ENCODE measurements at regions not wholly inside any gene's neighbourhood (a gene's known extent, or its start where the extent isn't known, plus 50 kb on each side); places are given as distances from the start of the nearest gene placed in this dataset.

DNA sequence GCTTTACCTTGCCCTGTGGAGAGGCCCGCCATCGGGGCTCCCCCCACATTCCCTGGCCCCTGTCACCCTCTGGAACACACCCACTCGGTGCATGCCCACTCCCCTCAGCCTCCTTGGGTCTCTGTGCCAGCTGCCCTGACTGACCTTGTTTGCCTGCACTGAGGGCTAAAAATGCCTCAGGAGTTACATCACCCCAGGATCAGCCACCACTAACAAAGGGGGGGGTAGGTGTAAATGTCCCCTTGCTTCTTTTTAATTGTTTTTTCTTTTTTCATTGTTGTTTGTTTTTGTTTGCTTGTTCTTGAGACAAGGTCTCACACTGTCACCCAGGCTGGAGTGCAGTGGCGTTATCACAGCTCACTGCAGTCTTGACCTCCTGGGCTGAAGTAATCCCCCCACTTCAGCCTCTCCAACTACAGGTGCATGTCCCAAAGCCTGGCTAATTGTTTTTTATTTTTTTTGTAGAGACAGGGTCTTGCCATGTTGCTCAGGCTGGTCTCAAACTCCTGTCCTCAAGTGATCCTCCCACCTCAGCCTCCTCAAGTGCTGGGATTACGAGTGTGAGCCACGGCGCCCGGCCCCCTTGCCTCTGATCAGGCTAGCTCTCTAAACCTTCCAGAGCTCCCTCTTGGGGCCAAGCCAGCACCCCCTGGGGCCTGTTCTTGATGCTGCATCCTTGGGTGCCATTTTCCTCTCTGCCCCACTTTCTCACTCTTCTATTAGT lies 297.1 kb downstream of the UQCRFS1 start:
- Histone ChIP-seq H3K4me3 (ENCODE audit: low read depth in 1 of 5, low read length in 5 of 5) (no peak overlapping the region), H3K9me3 (ENCODE audit: control insufficient read depth in 5 of 5, low read length in 5 of 5) (no peaks in the 10 kb centered on the region), H3K27ac (ENCODE audit: low read depth, low read length) (no peak overlapping the region), H3K9ac (ENCODE audit: low read length in 5 of 5) (no peak overlapping the region), H3K4me1 (ENCODE audit: control insufficient read depth in 5 of 5, insufficient read depth in 5 of 5, low read length in 5 of 5) (peaks cover 0 to 3% (median 0%) of the 10 kb centered on the region in 5 donors), H3K27me3 (ENCODE audit: control insufficient read depth in 5 of 5, insufficient read depth in 4 of 5, low read length in 5 of 5) (peaks cover 0 to 14% (median 0%) of the 10 kb centered on the region in 5 donors), H3K36me3 (ENCODE audit: control insufficient read depth in 5 of 5, insufficient read depth in 5 of 5, low read length in 5 of 5) (no peaks in the 10 kb centered on the region)

DNA sequence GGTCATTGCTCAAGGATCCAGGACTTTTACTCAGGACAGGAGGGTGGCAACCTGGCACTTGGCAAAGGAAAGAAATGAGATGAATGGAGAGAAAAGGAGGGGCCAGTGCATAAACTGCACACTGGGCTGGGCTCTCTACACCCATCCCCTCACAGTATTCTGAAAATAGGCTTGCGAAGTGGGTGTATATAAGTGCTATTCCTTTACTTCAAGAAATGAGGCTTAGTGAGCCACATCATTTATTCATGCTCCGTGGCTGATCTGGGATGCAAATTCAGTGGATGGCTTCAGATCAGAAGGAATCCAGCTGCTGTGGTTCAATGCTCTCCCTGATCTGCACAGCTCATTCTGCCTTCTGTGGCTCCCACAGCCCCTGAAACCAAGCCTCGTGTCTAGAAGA lies 297.7 kb downstream of the UQCRFS1 start:
- Histone ChIP-seq H3K36me3 (ENCODE audit: control insufficient read depth in 5 of 5, insufficient read depth in 5 of 5, low read length in 5 of 5) (no peaks in the 10 kb centered on the region), H3K27ac (ENCODE audit: low read depth, low read length) (no peak overlapping the region), H3K4me1 (ENCODE audit: control insufficient read depth in 5 of 5, insufficient read depth in 5 of 5, low read length in 5 of 5) (no peaks in the 10 kb centered on the region), H3K9ac (ENCODE audit: low read length in 5 of 5) (no peak overlapping the region), H3K4me3 (ENCODE audit: low read depth in 1 of 5, low read length in 5 of 5) (no peak overlapping the region), H3K9me3 (ENCODE audit: control insufficient read depth in 5 of 5, low read length in 5 of 5) (no peaks in the 10 kb centered on the region), H3K27me3 (ENCODE audit: control insufficient read depth in 5 of 5, insufficient read depth in 4 of 5, low read length in 5 of 5) (peaks cover 0 to 7% (median 0%) of the 10 kb centered on the region in 5 donors)

DNA sequence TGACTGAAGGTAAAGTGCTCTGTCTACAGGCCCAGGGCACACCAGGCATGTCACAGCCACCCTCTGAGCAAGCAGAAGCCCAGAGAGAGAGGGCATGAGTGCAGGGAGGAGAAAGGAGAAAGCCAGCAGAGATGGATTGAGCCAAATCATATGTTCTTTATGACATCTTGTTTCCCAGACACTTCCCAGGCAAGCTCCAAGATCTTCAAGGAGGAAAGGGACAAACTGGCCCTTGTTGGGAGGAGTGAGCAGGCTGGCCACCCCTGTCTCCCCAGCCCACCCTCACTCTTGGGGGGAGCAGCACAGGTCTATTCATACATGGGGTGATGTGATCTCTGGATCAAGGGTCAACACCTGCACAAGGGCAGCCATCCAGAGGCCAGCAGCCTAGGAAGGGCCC lies 298.8 kb downstream of the UQCRFS1 start:
- no peaks in the 10 kb centered on the region for H3K36me3 ChIP-seq (ENCODE audit: control insufficient read depth in 5 of 5, insufficient read depth in 5 of 5, low read length in 5 of 5)
- no peaks in the 10 kb centered on the region for H3K9me3 ChIP-seq (ENCODE audit: control insufficient read depth in 5 of 5, low read length in 5 of 5)
- peaks cover 0 to 6% (median 0%) of the 10 kb centered on the region in 5 donors for H3K27me3 ChIP-seq (ENCODE audit: control insufficient read depth in 5 of 5, insufficient read depth in 4 of 5, low read length in 5 of 5)
- H3K9ac ChIP-seq (ENCODE audit: low read length in 5 of 5) = no peak overlapping the region
- no peak overlapping the region for H3K4me3 ChIP-seq (ENCODE audit: low read depth in 1 of 5, low read length in 5 of 5)
- H3K27ac ChIP-seq (ENCODE audit: low read depth, low read length) = no peak overlapping the region
- no peaks in the 10 kb centered on the region for H3K4me1 ChIP-seq (ENCODE audit: control insufficient read depth in 5 of 5, insufficient read depth in 5 of 5, low read length in 5 of 5)

DNA sequence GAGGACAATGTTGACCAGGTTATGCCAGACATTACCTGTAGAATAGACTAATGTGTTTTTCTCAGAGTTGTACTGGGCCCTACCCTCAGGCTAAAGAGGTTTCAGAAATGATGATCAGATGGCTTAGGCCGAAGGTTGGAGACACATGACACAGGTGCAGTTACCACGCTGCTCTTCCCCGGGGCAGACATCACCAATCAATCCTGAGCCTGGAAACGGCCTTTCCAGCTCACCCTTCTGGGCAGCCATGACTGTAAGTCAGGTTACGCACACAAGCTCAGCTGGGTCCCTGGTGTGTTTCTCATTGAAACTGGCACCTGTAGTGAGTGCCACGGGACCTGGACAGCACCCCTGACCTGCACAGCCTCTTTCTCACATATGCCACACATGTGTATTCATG lies 299.3 kb downstream of the UQCRFS1 start:
- Histone ChIP-seq H3K27ac (ENCODE audit: low read depth, low read length) (no peak overlapping the region), H3K27me3 (ENCODE audit: control insufficient read depth in 5 of 5, insufficient read depth in 4 of 5, low read length in 5 of 5) (peaks cover 0 to 6% (median 0%) of the 10 kb centered on the region in 5 donors), H3K9ac (ENCODE audit: low read length in 5 of 5) (no peak overlapping the region), H3K9me3 (ENCODE audit: control insufficient read depth in 5 of 5, low read length in 5 of 5) (no peaks in the 10 kb centered on the region), H3K36me3 (ENCODE audit: control insufficient read depth in 5 of 5, insufficient read depth in 5 of 5, low read length in 5 of 5) (no peaks in the 10 kb centered on the region), H3K4me1 (ENCODE audit: control insufficient read depth in 5 of 5, insufficient read depth in 5 of 5, low read length in 5 of 5) (no peaks in the 10 kb centered on the region), H3K4me3 (ENCODE audit: low read depth in 1 of 5, low read length in 5 of 5) (no peak overlapping the region)

DNA sequence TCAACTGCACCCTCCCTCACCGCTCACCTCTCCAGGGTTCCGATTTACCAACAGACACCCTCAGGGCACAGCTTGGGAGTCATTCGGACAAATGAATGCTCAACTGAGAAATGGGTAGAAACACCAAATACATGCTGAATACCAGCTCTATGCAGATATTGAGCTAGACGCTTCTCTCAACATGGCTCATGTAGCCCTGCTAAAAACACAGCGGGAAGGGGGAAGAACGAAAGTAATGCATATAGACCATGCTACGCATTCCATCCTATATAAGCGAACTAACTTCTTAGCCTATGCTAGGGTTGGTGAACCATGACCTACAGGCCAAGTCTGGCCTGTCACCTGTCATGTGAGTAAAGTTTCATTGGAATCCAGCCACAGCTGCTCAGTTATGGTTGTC lies 304.0 kb downstream of the UQCRFS1 start:
- H3K4me3 ChIP-seq (ENCODE audit: low read depth in 1 of 5, low read length in 5 of 5) = no peak overlapping the region
- H3K9ac ChIP-seq (ENCODE audit: low read length in 5 of 5) = no peak overlapping the region
- H3K36me3 ChIP-seq (ENCODE audit: control insufficient read depth in 5 of 5, insufficient read depth in 5 of 5, low read length in 5 of 5) = no peaks in the 10 kb centered on the region
- H3K27me3 ChIP-seq (ENCODE audit: control insufficient read depth in 5 of 5, insufficient read depth in 4 of 5, low read length in 5 of 5) = peaks cover 0 to 6% (median 0%) of the 10 kb centered on the region in 5 donors
- H3K9me3 ChIP-seq (ENCODE audit: control insufficient read depth in 5 of 5, low read length in 5 of 5) = no peaks in the 10 kb centered on the region
- H3K4me1 ChIP-seq (ENCODE audit: control insufficient read depth in 5 of 5, insufficient read depth in 5 of 5, low read length in 5 of 5) = no peaks in the 10 kb centered on the region
- H3K27ac ChIP-seq (ENCODE audit: low read depth, low read length) = no peak overlapping the region

- peaks cover 0 to 6% (median 0%) of the 10 kb centered on the region in 5 donors for H3K27me3 ChIP-seq (ENCODE audit: control insufficient read depth in 5 of 5, insufficient read depth in 4 of 5, low read length in 5 of 5)
- H3K9me3 ChIP-seq (ENCODE audit: control insufficient read depth in 5 of 5, low read length in 5 of 5) = no peaks in the 10 kb centered on the region
These were observed 305.4 kb downstream of the UQCRFS1 start for GRCh38 chr19:28907534-28907933.

DNA sequence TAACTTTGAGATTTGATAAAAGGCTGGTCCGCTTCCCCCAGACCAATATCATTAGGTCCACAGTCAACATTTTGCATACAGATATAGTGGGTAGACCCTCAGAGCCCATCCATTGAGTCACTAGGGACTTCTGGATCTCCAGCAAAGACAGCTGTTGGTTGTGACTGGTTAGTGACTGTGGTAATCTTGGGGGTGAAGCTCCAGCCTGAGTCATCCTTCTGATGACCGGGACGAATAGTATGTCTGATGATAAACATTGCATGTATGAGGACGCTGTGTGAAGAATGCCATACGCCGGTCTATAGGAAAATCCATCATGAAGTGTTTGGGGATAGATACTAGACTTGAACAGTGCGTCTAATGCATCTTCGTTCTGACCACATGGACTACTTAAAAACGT lies 307.0 kb downstream of the UQCRFS1 start:
- Histone ChIP-seq H3K9ac (ENCODE audit: low read length in 5 of 5) (no peak overlapping the region), H3K27me3 (ENCODE audit: control insufficient read depth in 5 of 5, insufficient read depth in 4 of 5, low read length in 5 of 5) (no peaks in the 10 kb centered on the region), H3K27ac (ENCODE audit: low read depth, low read length) (no peak overlapping the region), H3K9me3 (ENCODE audit: control insufficient read depth in 5 of 5, low read length in 5 of 5) (no peaks in the 10 kb centered on the region), H3K36me3 (ENCODE audit: control insufficient read depth in 5 of 5, insufficient read depth in 5 of 5, low read length in 5 of 5) (no peaks in the 10 kb centered on the region), H3K4me3 (ENCODE audit: low read depth in 1 of 5, low read length in 5 of 5) (no peak overlapping the region), H3K4me1 (ENCODE audit: control insufficient read depth in 5 of 5, insufficient read depth in 5 of 5, low read length in 5 of 5) (peaks cover 0 to under 1% (median 0%) of the 10 kb centered on the region in 5 donors)

More at GRCh38 chr19:28907534-28907933, 305.4 kb downstream of the UQCRFS1 start:
- Histone ChIP-seq H3K4me1 (ENCODE audit: control insufficient read depth in 5 of 5, insufficient read depth in 5 of 5, low read length in 5 of 5) (no peaks in the 10 kb centered on the region), H3K4me3 (ENCODE audit: low read depth in 1 of 5, low read length in 5 of 5) (no peak overlapping the region), H3K36me3 (ENCODE audit: control insufficient read depth in 5 of 5, insufficient read depth in 5 of 5, low read length in 5 of 5) (no peaks in the 10 kb centered on the region), H3K9ac (ENCODE audit: low read length in 5 of 5) (no peak overlapping the region), H3K27ac (ENCODE audit: low read depth, low read length) (no peak overlapping the region)

DNA sequence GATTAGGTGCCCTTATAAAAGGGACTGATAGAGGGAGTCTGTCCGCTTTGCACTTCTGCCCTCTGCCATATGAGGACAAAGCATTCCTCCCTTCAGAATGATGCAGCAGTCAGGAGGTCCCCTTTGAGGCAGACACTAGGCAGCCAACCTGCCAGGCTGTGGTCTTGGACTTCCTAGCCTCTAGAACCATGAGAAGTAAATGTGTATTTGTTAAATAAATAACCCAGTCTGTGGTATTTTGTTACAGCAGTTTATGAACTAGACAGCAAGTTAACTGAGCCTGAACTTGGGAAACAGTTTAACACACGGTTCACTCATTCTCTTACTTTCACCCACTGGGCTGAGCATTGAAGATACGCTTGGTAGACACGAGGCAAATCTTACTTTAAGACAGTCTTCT lies 313.2 kb downstream of the UQCRFS1 start:
- Histone ChIP-seq H3K4me3 (ENCODE audit: low read depth in 1 of 5, low read length in 5 of 5) (no peak overlapping the region), H3K9ac (ENCODE audit: low read length in 5 of 5) (no peak overlapping the region), H3K4me1 (ENCODE audit: control insufficient read depth in 5 of 5, insufficient read depth in 5 of 5, low read length in 5 of 5) (peaks cover 0 to 15% (median 0%) of the 10 kb centered on the region in 5 donors), H3K27me3 (ENCODE audit: control insufficient read depth in 5 of 5, insufficient read depth in 4 of 5, low read length in 5 of 5) (no peaks in the 10 kb centered on the region), H3K36me3 (ENCODE audit: control insufficient read depth in 5 of 5, insufficient read depth in 5 of 5, low read length in 5 of 5) (no peaks in the 10 kb centered on the region), H3K9me3 (ENCODE audit: control insufficient read depth in 5 of 5, low read length in 5 of 5) (no peaks in the 10 kb centered on the region), H3K27ac (ENCODE audit: low read depth, low read length) (no peak overlapping the region)

- Histone ChIP-seq H3K4me1 (ENCODE audit: control insufficient read depth in 5 of 5, insufficient read depth in 5 of 5, low read length in 5 of 5) (peaks cover 0 to 15% (median 0%) of the 10 kb centered on the region in 5 donors), H3K36me3 (ENCODE audit: control insufficient read depth in 5 of 5, insufficient read depth in 5 of 5, low read length in 5 of 5) (no peaks in the 10 kb centered on the region), H3K9ac (ENCODE audit: low read length in 5 of 5) (no peak overlapping the region), H3K9me3 (ENCODE audit: control insufficient read depth in 5 of 5, low read length in 5 of 5) (no peaks in the 10 kb centered on the region), H3K4me3 (ENCODE audit: low read depth in 1 of 5, low read length in 5 of 5) (no peak overlapping the region), H3K27ac (ENCODE audit: low read depth, low read length) (no peak overlapping the region), H3K27me3 (ENCODE audit: control insufficient read depth in 5 of 5, insufficient read depth in 4 of 5, low read length in 5 of 5) (no peaks in the 10 kb centered on the region)
These were observed 314.7 kb downstream of the UQCRFS1 start for GRCh38 chr19:28898249-28898648.

DNA sequence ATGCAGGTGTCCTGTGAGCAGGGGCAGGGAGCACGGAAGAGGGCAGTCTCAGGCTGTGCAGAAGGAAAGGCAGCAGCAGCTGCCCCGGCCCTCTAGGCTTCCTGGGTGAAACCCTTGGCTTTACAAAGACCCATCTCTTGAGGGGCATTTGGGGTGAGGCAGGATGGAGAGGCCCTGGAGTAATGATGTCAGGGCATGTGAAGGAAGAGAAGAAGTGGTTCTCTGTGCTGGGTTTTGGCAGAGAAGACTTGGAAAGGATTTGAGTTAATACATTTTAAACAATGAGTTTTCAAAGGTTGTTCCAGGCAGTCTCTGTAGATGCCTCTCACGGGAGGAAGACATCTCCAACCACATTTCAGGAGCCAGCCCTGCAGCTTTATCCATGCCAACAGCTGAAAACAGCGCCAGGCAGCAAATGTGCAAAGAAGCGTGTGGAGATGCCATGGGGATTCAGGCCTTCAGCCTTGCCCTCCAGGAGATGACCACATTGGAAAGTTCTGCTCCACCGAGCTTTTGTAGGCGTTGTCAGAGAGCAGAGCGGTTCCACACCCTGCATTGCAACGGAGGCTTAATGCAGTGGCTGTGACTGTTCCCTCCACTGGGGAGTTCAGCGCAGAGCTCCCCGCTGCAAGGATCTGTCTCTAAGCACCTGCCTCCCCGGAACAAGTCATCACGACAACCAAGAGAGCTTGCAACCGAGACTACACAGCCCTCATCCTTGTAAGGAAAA lies 322.8 kb downstream of the UQCRFS1 start:
- Histone ChIP-seq H3K36me3 (ENCODE audit: control insufficient read depth in 5 of 5, insufficient read depth in 5 of 5, low read length in 5 of 5) (no peaks in the 10 kb centered on the region), H3K27ac (ENCODE audit: low read depth, low read length) (no peak overlapping the region), H3K4me1 (ENCODE audit: control insufficient read depth in 5 of 5, insufficient read depth in 5 of 5, low read length in 5 of 5) (peaks cover 3 to 39% (median 16%) of the 10 kb centered on the region in 5 donors), H3K4me3 (ENCODE audit: low read depth in 1 of 5, low read length in 5 of 5) (no peak overlapping the region), H3K27me3 (ENCODE audit: control insufficient read depth in 5 of 5, insufficient read depth in 4 of 5, low read length in 5 of 5) (peaks cover 0 to 4% (median 0%) of the 10 kb centered on the region in 5 donors), H3K9ac (ENCODE audit: low read length in 5 of 5) (no peak overlapping the region), H3K9me3 (ENCODE audit: control insufficient read depth in 5 of 5, low read length in 5 of 5) (no peaks in the 10 kb centered on the region)
